Endothelial cell of umbilical vein (primary cell): ENCODE measurements at regions not wholly inside any gene's neighbourhood (a gene's known extent, or its start where the extent isn't known, plus 50 kb on each side); places are given as distances from the start of the nearest gene placed in this dataset.

Experiments used
- BruUV-seq: library from RNA; stranded (reverse); fragments of 400-500 nt; replicated peaks from 2 replicates; lab custom pipeline; 2021; lab: Mats Ljungman, UMichigan
- CTCF ChIA-PET: fragments of 300-600, 350-600 bp; sonication (Branson Sonifier 250); formaldehyde crosslinking; loops from one replicate; lab custom pipeline; 2021; ENCODE audit warnings: antibody characterized with exemption, inconsistent platforms; lab: Charles Lee
- POLR2A ChIA-PET: fragments of 300-600, 350-600 bp; sonication (Branson Sonifier 250); formaldehyde crosslinking; loops from one replicate; lab custom pipeline; 2021; ENCODE audit warnings: antibody characterized with exemption, inconsistent platforms; lab: Charles Lee
- DNase-seq: peaks from one replicate; pipeline ENCODE4 v3.0.0-alpha.2; 2011; ENCODE audit warnings: low read depth, low spot score
- FAIRE-seq: peaks from 2 replicates; lab custom pipeline; 2011; peaks lifted over from hg19 to GRCh38; lab: Jason Lieb, UNC
- H2AFZ ChIP-seq: 2 replicates; pipeline ENCODE4 v1.6.0; 2012; ENCODE audit warnings: low read depth, low read length, control low read depth, inconsistent platforms
- H3K27ac ChIP-seq: 2 replicates; pipeline ENCODE4 v1.5.1; 2011; ENCODE audit warnings: low read depth, mild to moderate bottlenecking, control low read depth, low read length, moderate library complexity; ENCODE audit not compliant: insufficient read depth
- H3K27me3 ChIP-seq, 2 experiments: 2 replicates each; pipeline versions ENCODE4 v1.6.0 to v1.6.1; 2011; ENCODE audit warnings: low read length in 2 of 2, mixed read lengths in 1 of 2; ENCODE audit not compliant: control insufficient read depth in 2 of 2, insufficient read depth in 2 of 2
- H3K36me3 ChIP-seq, 2 experiments: 2 replicates in 1 of 2; 3 replicates in 1 of 2; pipeline ENCODE4 v1.5.1; 2011; ENCODE audit warnings: low read length in 2 of 2, mild to moderate bottlenecking in 1 of 2, moderate library complexity in 1 of 2; ENCODE audit not compliant: control insufficient read depth in 2 of 2, insufficient read depth in 2 of 2; ENCODE audit errors: extremely low read depth in 1 of 2
- H3K4me1 ChIP-seq: 3 replicates; pipeline ENCODE4 v1.5.1; 2011; ENCODE audit warnings: mild to moderate bottlenecking, low read length; ENCODE audit not compliant: control insufficient read depth, insufficient read depth; ENCODE audit errors: extremely low read depth
- H3K4me2 ChIP-seq: 2 replicates; pipeline ENCODE4 v1.6.1; 2011; ENCODE audit warnings: low read length, control low read depth, mixed read lengths; ENCODE audit not compliant: insufficient read depth
- H3K4me3 ChIP-seq, 3 experiments: fragments of 200-600 bp in 1 of 3; sonication (generic), shearing (Covaris generic) in 1 of 3; replicated peaks in 1 of 3; 2 replicates each; pipeline ENCODE4 v1.5.1; 2011 to 2016; ENCODE audit warnings: control low read depth in 3 of 3, low read length in 3 of 3, mild to moderate bottlenecking in 2 of 3, inconsistent platforms in 1 of 3, low read depth in 1 of 3, moderate library complexity in 1 of 3; ENCODE audit not compliant: insufficient read depth in 1 of 3
- H3K79me2 ChIP-seq: 2 replicates; pipeline ENCODE4 v1.6.0; 2012; ENCODE audit warnings: low read length, inconsistent platforms; ENCODE audit not compliant: control insufficient read depth, insufficient read depth
- H3K9ac ChIP-seq: replicated peaks from 2 replicates; pipeline ENCODE3; 2011; ENCODE audit warnings: low read length, control low read depth; ENCODE audit not compliant: insufficient read depth; ENCODE audit errors: extremely low read depth
- H3K9me1 ChIP-seq: replicated peaks from 3 replicates; pipeline ENCODE4 v1.6.0; 2011; ENCODE audit warnings: mild to moderate bottlenecking, low read length; ENCODE audit not compliant: control insufficient read depth, insufficient read depth; ENCODE audit errors: extremely low read depth
- H3K9me3 ChIP-seq: replicated peaks from 2 replicates; pipeline ENCODE4 v1.5.1; 2012; ENCODE audit warnings: low read length, inconsistent platforms; ENCODE audit not compliant: control insufficient read depth, insufficient read depth
- H4K20me1 ChIP-seq: replicated peaks from 2 replicates; pipeline ENCODE3; 2011; ENCODE audit warnings: mild to moderate bottlenecking, low read length; ENCODE audit not compliant: control insufficient read depth, insufficient read depth; ENCODE audit errors: extremely low read depth
- CTCF ChIP-seq, 2 donors: IDR thresholded peaks; 1 replicate in 1 of 2; 2 replicates in 1 of 2; pipeline ENCODE4 v1.5.1; 2011; ENCODE audit warnings: low read length in 2 of 2, mild to moderate bottlenecking in 2 of 2, moderate library complexity in 2 of 2, control low read depth in 1 of 2, inconsistent platforms in 1 of 2, low read depth in 1 of 2; ENCODE audit not compliant: insufficient read depth in 1 of 2; ENCODE audit errors: extremely low read depth in 1 of 2
- EZH2 ChIP-seq: IDR thresholded peaks from 2 replicates; pipeline ENCODE4 v1.6.1; 2012; ENCODE audit warnings: borderline replicate concordance, low read depth, mild to moderate bottlenecking, moderate library complexity, low read length, inconsistent platforms; ENCODE audit not compliant: severe bottlenecking
- FOS ChIP-seq: IDR thresholded peaks from 2 replicates; pipeline ENCODE4 v1.6.1; 2011; ENCODE audit warnings: mild to moderate bottlenecking, low read length, moderate library complexity, borderline replicate concordance; ENCODE audit not compliant: insufficient read depth
- GATA2 ChIP-seq: IDR thresholded peaks from 2 replicates; pipeline ENCODE4 v1.7.0; 2011; ENCODE audit warnings: low read depth, mild to moderate bottlenecking, moderate library complexity, mixed read lengths, low read length; ENCODE audit not compliant: insufficient read length, insufficient read depth
- JUN ChIP-seq: IDR thresholded peaks from 2 replicates; pipeline ENCODE4 v1.6.1; 2011; ENCODE audit warnings: borderline replicate concordance, low read depth; ENCODE audit not compliant: insufficient read length, insufficient read depth
- MAX ChIP-seq: IDR thresholded peaks from 2 replicates; pipeline ENCODE4 v1.6.1; 2011; ENCODE audit not compliant: insufficient read depth, insufficient read length
- MYC ChIP-seq: IDR thresholded peaks from one replicate; pipeline ENCODE4 v1.6.1; 2011; ENCODE audit warnings: mild to moderate bottlenecking, low read depth, low read length
- POLR2A ChIP-seq: IDR thresholded peaks from 2 replicates; pipeline ENCODE4 v1.6.1; 2012; ENCODE audit warnings: low read depth, mild to moderate bottlenecking, control low read depth, low read length
- POLR2AphosphoS5 ChIP-seq: IDR thresholded peaks from 2 replicates; pipeline ENCODE4 v1.6.1; 2012; ENCODE audit warnings: low read depth, mild to moderate bottlenecking, control low read depth, low read length, moderate library complexity; ENCODE audit not compliant: insufficient read depth
- dilution Hi-C: fragments of 300-500 bp; cut with MboI; formaldehyde crosslinking; loops from one replicate; pipeline ENCODE4 v1.15.0; 2019; ENCODE audit warnings: low sequenced_read_pairs; ENCODE audit not compliant: extremely low pct_ligation_motif_present
- intact Hi-C: fragments of 100-400 bp; cut with micrococcal nuclease; formaldehyde crosslinking; loops from one replicate; pipeline ENCODE4 v1.10.0; 2022

- intact Hi-C loops (no loop called here), dilution Hi-C loops (no loop called here)
- no peaks in the 10 kb centered on the region for H3K36me3 ChIP-seq
- BruUV-seq, result no TSS peak
- no peaks in the 10 kb centered on the region for H4K20me1 ChIP-seq
- ChIA-PET POLR2A (no interaction called here), CTCF (interaction anchor here (0.7 kb wide), 1 partner anchor 873 kb away, joined by 3 read pairs; no protein-coding TSS in a partner anchor)
- FAIRE-seq (no peak), DNase-seq (no peak)
- H3K79me2 ChIP-seq, result no peaks in the 10 kb centered on the region
- H3K4me3 ChIP-seq, result no peak overlapping the region
- H3K9me1 ChIP-seq, result no peaks in the 10 kb centered on the region
- H2AFZ ChIP-seq, result no peak overlapping the region
- H3K4me2 ChIP-seq, result no peak overlapping the region
- no peak overlapping the region for H3K27ac ChIP-seq
- no peaks in the 10 kb centered on the region for H3K9me3 ChIP-seq
- no peaks in the 10 kb centered on the region for H3K27me3 ChIP-seq
- no peaks in the 10 kb centered on the region for H3K4me1 ChIP-seq
- no peak overlapping the region for H3K9ac ChIP-seq
- TF ChIP-seq POLR2AphosphoS5, result no peak
- TF ChIP-seq MYC, result no peak
- no peak for TF ChIP-seq FOS
- no peak for TF ChIP-seq MAX
- TF ChIP-seq EZH2, result no peak
- no peak for TF ChIP-seq GATA2
- no peak for TF ChIP-seq JUN
- TF ChIP-seq CTCF (IDR thresholded peaks at IDR 0.05; ENCODE audit: extremely low read depth in 1 of 2, insufficient read depth in 1 of 2, low read depth in 1 of 2, low read length in 2 of 2), result no peak
- no peak for TF ChIP-seq POLR2A
Observed at GRCh38 chrX:81489987-81490386, 288.1 kb downstream of the SH3BGRL start.
